ENCODE measurements at regions not wholly inside any gene's neighbourhood (a gene's known extent, or its start where the extent isn't known, plus 50 kb on each side); places are given as distances from the start of the nearest gene placed in this dataset.
"Not testable (repeated sequence)": the region's sequence is repeated elsewhere in the genome, so short reads cannot be mapped to it uniquely, and the experiment has no call there.

DNA sequence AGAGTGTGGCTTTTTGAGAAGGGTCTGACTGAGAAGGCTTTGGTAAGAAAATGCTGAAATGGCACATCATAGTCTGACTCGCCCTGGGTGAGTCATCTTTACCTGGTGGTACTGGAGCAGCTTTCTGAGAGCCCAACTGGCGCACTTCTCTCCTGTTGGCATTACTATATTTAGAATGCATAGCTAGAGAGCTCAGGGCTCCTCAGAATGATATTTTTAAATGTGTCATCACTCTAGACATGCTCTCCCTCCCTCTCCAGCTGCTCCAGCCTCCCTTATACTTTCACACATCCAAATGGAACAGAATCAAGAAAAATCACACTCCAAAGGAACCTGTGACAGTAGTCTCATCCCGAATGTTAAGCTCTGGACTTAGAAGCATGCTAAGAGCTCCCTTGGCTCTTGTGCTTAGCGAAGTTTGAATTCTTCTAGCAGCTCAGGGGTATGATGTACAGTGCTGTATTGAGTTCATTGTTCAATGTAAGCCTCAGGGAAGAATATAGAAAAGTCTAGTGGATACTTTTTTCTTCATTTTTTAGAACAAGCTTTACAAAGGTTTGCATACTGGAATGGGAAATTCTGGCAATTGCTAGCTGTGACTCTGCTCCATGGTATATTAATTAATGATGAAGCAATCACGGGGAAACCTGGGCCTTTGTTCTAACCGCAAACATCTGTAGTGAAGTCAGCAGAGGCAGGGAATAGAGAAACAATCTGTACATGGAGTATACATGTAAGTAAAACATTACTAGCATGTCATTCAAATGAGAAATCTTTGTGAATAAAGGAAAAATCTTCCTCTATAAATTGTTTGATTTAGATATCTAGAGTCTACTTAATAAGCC is 751.2 kb upstream of the NRXN1 start:
- intact Hi-C loops (cut with DNase I; ENCODE audit: low total_unique reads) = no loop called here
- no peak for DNase-seq (ENCODE audit: low spot score in 2 of 2)
- TF ChIP-seq, protein P1, sequence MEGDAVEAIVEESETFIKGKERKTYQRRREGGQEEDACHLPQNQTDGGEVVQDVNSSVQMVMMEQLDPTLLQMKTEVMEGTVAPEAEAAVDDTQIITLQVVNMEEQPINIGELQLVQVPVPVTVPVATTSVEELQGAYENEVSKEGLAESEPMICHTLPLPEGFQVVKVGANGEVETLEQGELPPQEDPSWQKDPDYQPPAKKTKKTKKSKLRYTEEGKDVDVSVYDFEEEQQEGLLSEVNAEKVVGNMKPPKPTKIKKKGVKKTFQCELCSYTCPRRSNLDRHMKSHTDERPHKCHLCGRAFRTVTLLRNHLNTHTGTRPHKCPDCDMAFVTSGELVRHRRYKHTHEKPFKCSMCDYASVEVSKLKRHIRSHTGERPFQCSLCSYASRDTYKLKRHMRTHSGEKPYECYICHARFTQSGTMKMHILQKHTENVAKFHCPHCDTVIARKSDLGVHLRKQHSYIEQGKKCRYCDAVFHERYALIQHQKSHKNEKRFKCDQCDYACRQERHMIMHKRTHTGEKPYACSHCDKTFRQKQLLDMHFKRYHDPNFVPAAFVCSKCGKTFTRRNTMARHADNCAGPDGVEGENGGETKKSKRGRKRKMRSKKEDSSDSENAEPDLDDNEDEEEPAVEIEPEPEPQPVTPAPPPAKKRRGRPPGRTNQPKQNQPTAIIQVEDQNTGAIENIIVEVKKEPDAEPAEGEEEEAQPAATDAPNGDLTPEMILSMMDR (IDR thresholded peaks at IDR 0.05) = no peak
- TF ChIP-seq POLR2A (IDR thresholded peaks at IDR 0.05) = no peak
- H3K4me3 ChIP-seq (ENCODE audit: low read depth, poor library complexity, severe bottlenecking) = no peak overlapping the region
- 47 to 49% methylated on average over 6 of the region's 6 CpGs for WGBS, 2 donors

GRCh38 chr2:51781691-51782090 is 749.8 kb upstream of the NRXN1 start:
- 79 to 85% methylated on average over 4 of the region's 4 CpGs for WGBS, 2 donors
- no peak overlapping the region for H3K4me3 ChIP-seq (ENCODE audit: low read depth, poor library complexity, severe bottlenecking)
- intact Hi-C loops (cut with DNase I; ENCODE audit: low total_unique reads) = no loop called here
- no peak for DNase-seq (ENCODE audit: low spot score in 2 of 2)
- TF ChIP-seq POLR2A (IDR thresholded peaks at IDR 0.05) = no peak
- TF ChIP-seq, protein P1 (IDR thresholded peaks at IDR 0.05) = no peak

DNA sequence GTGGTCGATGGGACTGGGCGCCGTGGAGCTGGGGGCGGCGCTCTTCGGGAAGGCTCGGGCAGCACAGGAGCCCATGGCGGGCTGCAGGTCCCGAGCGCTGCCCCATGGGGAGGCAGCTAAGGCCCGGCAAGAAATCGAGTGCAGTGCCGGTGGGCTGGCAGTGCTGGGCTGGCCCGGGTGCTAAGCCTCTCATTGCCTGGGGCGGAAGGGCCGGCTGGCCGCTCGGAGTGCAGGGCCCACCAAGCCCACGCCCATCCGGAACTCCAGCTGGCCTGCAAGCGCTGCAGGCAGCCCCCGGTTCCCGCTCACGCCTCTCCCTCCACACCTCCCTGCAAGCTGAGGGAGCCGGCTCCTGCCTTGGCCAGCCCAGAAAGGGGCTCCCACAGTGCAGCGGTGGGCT is 748.4 kb upstream of the NRXN1 start:
- no peak overlapping the region for H3K4me3 ChIP-seq (ENCODE audit: low read depth, poor library complexity, severe bottlenecking)
- intact Hi-C loops (cut with DNase I; ENCODE audit: low total_unique reads) = no loop called here
- 95 to 96% methylated on average over 7 to 17 of the region's 26 CpGs for WGBS, 2 donors
- DNase-seq (ENCODE audit: low spot score in 2 of 2) = no peak
- no peak for TF ChIP-seq POLR2A (IDR thresholded peaks at IDR 0.05)
- TF ChIP-seq, protein P1 (IDR thresholded peaks at IDR 0.05) = no peak

DNA sequence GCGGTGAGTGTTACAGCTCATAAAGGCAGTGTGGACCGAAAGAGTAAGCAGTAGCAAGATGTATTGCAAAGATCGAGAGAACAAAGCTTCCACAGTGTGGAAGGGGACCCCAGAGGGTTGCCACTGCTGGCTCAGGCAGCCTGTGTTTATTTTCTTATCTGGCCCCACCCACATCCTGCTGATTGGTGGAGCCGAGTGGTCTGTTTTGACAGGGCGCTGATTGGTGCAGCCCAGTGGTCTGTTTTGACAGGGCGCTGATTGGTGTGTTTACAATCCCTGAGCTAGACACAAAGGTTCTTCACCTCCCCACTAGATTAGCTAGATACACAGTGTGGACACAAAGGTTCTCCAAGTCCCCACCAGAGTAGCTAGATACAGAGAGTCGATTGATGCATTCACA is 747.8 kb upstream of the NRXN1 start:
- intact Hi-C loops (cut with DNase I; ENCODE audit: low total_unique reads); H3K4me3 ChIP-seq (ENCODE audit: low read depth, poor library complexity, severe bottlenecking); DNase-seq (ENCODE audit: low spot score in 2 of 2): not testable (repeated sequence)
- WGBS, 2 donors = 91 to 94% methylated on average over 6 to 7 of the region's 7 CpGs

DNA sequence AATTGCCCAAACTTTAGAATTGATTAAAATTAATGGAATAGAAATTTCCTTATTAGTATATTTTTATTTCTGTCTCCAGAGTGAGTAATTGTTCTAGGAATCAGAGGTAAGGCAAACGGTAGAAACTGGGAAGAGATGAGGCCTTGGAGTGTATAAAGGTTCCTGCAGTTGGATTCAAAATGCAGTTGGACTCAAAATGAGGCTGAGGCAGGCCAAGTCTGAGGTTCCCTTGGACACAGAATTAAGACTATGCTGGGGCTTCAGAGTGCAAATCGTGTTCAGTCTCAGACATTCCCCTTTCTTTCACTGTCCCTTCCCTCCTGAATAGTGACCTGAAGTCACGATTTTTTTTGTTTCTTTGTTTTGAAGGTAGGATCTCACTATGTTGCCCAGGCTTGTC is 746.9 kb upstream of the NRXN1 start:
- no peak overlapping the region for H3K4me3 ChIP-seq (ENCODE audit: low read depth, poor library complexity, severe bottlenecking)
- TF ChIP-seq, protein P1 (IDR thresholded peaks at IDR 0.05) = no peak
- no peak for TF ChIP-seq POLR2A (IDR thresholded peaks at IDR 0.05)
- 54 to 70% methylated on average over 3 of the region's 3 CpGs for WGBS, 2 donors
- DNase-seq (ENCODE audit: low spot score in 2 of 2) = no peak
- intact Hi-C loops (cut with DNase I; ENCODE audit: low total_unique reads) = no loop called here

GRCh38 chr2:51774606-51775005 is 742.7 kb upstream of the NRXN1 start:
- DNase-seq (ENCODE audit: low spot score in 2 of 2); H3K4me3 ChIP-seq (ENCODE audit: low read depth, poor library complexity, severe bottlenecking); intact Hi-C loops (cut with DNase I; ENCODE audit: low total_unique reads): not testable (repeated sequence)
- 86 to 93% methylated on average over 12 of the region's 12 CpGs for WGBS, 2 donors

DNA sequence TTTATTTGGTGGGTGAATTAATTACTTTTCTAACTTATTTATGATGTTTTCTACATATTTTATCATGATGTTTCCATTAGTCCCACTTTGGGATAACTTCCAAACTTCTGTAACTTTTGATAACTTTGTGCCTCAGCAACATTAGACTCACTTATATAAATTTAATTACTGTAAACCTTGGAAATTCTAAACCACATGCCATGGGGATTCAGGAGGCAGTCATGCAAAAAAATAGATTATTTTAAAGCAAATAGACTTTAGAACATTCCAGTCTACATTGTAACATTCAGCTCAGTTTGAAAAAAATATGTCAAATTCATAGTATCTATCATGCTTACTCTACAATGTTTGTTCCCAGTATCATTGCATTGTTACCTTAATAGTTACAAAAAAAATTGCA is 728.5 kb upstream of the NRXN1 start:
- TF ChIP-seq POLR2A (IDR thresholded peaks at IDR 0.05) = no peak
- TF ChIP-seq, protein P1 (IDR thresholded peaks at IDR 0.05) = no peak
- intact Hi-C loops (cut with DNase I; ENCODE audit: low total_unique reads) = no loop called here
- DNase-seq (ENCODE audit: low spot score in 2 of 2) = no peak
- H3K4me3 ChIP-seq (ENCODE audit: low read depth, poor library complexity, severe bottlenecking) = no peak overlapping the region

Data from lower leg skin (tissue), 4 donors.